GM11168 (cell line): ENCODE measurements at regions not wholly inside any gene's neighbourhood (a gene's known extent, or its start where the extent isn't known, plus 50 kb on each side); places are given as distances from the start of the nearest gene placed in this dataset.

ENCODE experiments used
- in situ Hi-C: fragments of 300-500 bp; cut with MboI; formaldehyde crosslinking; loops from one replicate; pipeline ENCODE4 v1.12.0; 2022; ENCODE audit warnings: low sequenced_read_pairs; ENCODE audit not compliant: unreplicated experiment

GRCh38 chr1:87555366-87555765, 226.7 kb downstream of the LMO4 start:
- in situ Hi-C loops, result no loop called here

GRCh38 chr1:87556326-87556725, 227.6 kb downstream of the LMO4 start:
- in situ Hi-C loops, result no loop called here

GRCh38 chr1:87558921-87559320, 230.2 kb downstream of the LMO4 start:
- in situ Hi-C loops, result no loop called here

GRCh38 chr1:87560137-87560536, 231.5 kb downstream of the LMO4 start:
- in situ Hi-C loops, result no loop called here

- in situ Hi-C loops, result no loop called here
Observed at GRCh38 chr1:87560601-87561360, 232.1 kb downstream of the LMO4 start.

GRCh38 chr1:87563211-87563610, 234.5 kb downstream of the LMO4 start:
- in situ Hi-C loops, result no loop called here

- in situ Hi-C loops, result no loop called here
Observed at GRCh38 chr1:87565861-87566260, 237.2 kb downstream of the LMO4 start.

- in situ Hi-C loops, result no loop called here
Observed at GRCh38 chr1:87568005-87568404, 239.3 kb downstream of the LMO4 start.

- in situ Hi-C loops, result no loop called here
Observed at GRCh38 chr1:87568911-87569310, 240.2 kb downstream of the LMO4 start.

GRCh38 chr1:87572008-87572407, 243.3 kb downstream of the LMO4 start:
- in situ Hi-C loops, result no loop called here

GRCh38 chr1:87572891-87573290, 244.2 kb downstream of the LMO4 start:
- in situ Hi-C loops, result no loop called here

GRCh38 chr1:87575528-87575927, 246.8 kb downstream of the LMO4 start:
- in situ Hi-C loops, result no loop called here

GRCh38 chr1:87578464-87578863, 249.8 kb downstream of the LMO4 start:
- in situ Hi-C loops, result no loop called here

- in situ Hi-C loops, result no loop called here
Observed at GRCh38 chr1:87583459-87583858, 254.8 kb downstream of the LMO4 start.

- in situ Hi-C loops, result no loop called here
Observed at GRCh38 chr1:87584586-87584985, 255.9 kb downstream of the LMO4 start.

- in situ Hi-C loops, result no loop called here
Observed at GRCh38 chr1:87586501-87586900, 257.8 kb downstream of the LMO4 start.

GRCh38 chr1:87588495-87588894, 259.8 kb downstream of the LMO4 start:
- in situ Hi-C loops, result no loop called here

GRCh38 chr1:87591492-87591891, 262.8 kb downstream of the LMO4 start:
- in situ Hi-C loops, result no loop called here

- in situ Hi-C loops, result no loop called here
Observed at GRCh38 chr1:87592156-87592555, 263.5 kb downstream of the LMO4 start.

GRCh38 chr1:87594736-87595383, 266.2 kb downstream of the LMO4 start:
- in situ Hi-C loops, result no loop called here

GRCh38 chr1:87595384-87595781, 266.7 kb downstream of the LMO4 start:
- in situ Hi-C loops, result no loop called here

- in situ Hi-C loops, result no loop called here
Observed at GRCh38 chr1:87598429-87598828, 269.7 kb downstream of the LMO4 start.
